Activated naive CD8-positive, alpha-beta T cell (primary cell): ENCODE measurements at regions not wholly inside any gene's neighbourhood (a gene's known extent, or its start where the extent isn't known, plus 50 kb on each side); places are given as distances from the start of the nearest gene placed in this dataset.

ENCODE experiments used
- H3K27ac Mint-ChIP-seq: one replicate; pipeline ENCODE4 v1.8.0; 2021; ENCODE audit warnings: mixed read lengths
- H3K27me3 Mint-ChIP-seq: one replicate; pipeline ENCODE4 v1.8.0; 2021; ENCODE audit warnings: mixed read lengths
- H3K36me3 Mint-ChIP-seq: one replicate; pipeline ENCODE4 v1.8.0; 2021; ENCODE audit warnings: mixed read lengths
- H3K4me1 Mint-ChIP-seq: one replicate; pipeline ENCODE4 v1.8.0; 2021; ENCODE audit warnings: low read depth, mixed read lengths
- H3K4me3 Mint-ChIP-seq: one replicate; pipeline ENCODE4 v1.8.0; 2021; ENCODE audit warnings: mild to moderate bottlenecking, mixed read lengths
- H3K9me3 Mint-ChIP-seq: one replicate; pipeline ENCODE4 v1.8.0; 2021; ENCODE audit warnings: low read depth, mixed read lengths

- Mint-ChIP-seq H3K36me3 (no peaks in the 10 kb centered on the region), H3K27ac (no peak overlapping the region), H3K9me3 (peaks cover 6% of the 10 kb centered on the region), H3K4me3 (no peak overlapping the region), H3K27me3 (peaks cover 6% of the 10 kb centered on the region), H3K4me1 (no peaks in the 10 kb centered on the region)
These were observed 616.0 kb upstream of the NR5A2 start for GRCh38 chr1:199411506-199411905.

DNA sequence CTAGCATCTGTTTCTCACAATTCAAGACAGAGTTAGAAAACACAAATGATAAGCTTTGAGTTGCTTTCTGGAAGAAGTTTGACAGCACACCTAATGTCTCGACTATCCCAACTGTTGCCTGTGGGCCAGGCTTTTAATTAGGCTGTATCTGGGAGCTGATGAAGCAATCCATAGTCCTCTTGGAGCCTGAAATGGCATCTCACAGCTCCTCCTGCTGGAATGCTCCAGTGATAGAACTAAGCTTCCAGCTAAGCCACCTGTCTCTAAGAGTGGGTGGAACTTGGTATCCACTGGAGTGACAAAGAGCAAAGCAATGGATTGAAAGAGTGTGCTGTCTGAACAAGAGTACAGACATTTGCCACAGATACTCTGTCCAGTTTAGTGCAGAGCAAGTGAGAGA lies 605.3 kb upstream of the NR5A2 start:
- Mint-ChIP-seq H3K27me3 (peaks cover 9% of the 10 kb centered on the region), H3K4me3 (no peak overlapping the region), H3K4me1 (no peaks in the 10 kb centered on the region), H3K9me3 (no peaks in the 10 kb centered on the region), H3K27ac (no peak overlapping the region), H3K36me3 (no peaks in the 10 kb centered on the region)

GRCh38 chr1:199447906-199448305 lies 579.6 kb upstream of the NR5A2 start:
- H3K36me3 Mint-ChIP-seq: no peaks in the 10 kb centered on the region
- no peak overlapping the region for H3K4me3 Mint-ChIP-seq
- no peaks in the 10 kb centered on the region for H3K4me1 Mint-ChIP-seq
- H3K27ac Mint-ChIP-seq: no peak overlapping the region
- H3K27me3 Mint-ChIP-seq: peaks cover 8% of the 10 kb centered on the region
- peaks cover 8% of the 10 kb centered on the region for H3K9me3 Mint-ChIP-seq

DNA sequence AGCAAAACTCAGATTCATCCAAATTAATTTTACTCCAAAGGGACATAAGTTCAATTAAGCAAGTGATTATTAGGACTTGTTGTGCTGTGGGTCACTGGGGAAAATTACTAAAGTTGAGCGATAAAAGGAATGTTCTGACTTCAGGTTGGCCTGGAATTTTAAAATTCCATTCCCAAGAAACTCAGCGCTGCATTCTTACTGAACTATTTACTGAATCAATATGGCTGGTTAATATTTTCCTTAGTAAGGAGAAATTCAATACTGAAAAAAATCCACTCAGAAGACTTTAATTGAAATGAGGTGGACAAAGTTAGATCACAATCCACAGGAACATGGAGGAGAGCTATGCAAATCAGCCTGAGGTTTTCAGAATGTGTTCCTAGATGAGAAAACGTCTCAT lies 578.9 kb upstream of the NR5A2 start:
- H3K27ac Mint-ChIP-seq: no peak overlapping the region
- peaks cover 8% of the 10 kb centered on the region for H3K27me3 Mint-ChIP-seq
- peaks cover 4% of the 10 kb centered on the region for H3K9me3 Mint-ChIP-seq
- no peaks in the 10 kb centered on the region for H3K4me1 Mint-ChIP-seq
- H3K36me3 Mint-ChIP-seq: no peaks in the 10 kb centered on the region
- H3K4me3 Mint-ChIP-seq: no peak overlapping the region

- Mint-ChIP-seq H3K36me3 (no peaks in the 10 kb centered on the region), H3K9me3 (peaks cover 4% of the 10 kb centered on the region), H3K27ac (no peak overlapping the region), H3K27me3 (peaks cover 8% of the 10 kb centered on the region), H3K4me3 (no peak overlapping the region), H3K4me1 (no peaks in the 10 kb centered on the region)
These were observed 578.3 kb upstream of the NR5A2 start for GRCh38 chr1:199449221-199449620.

- no peaks in the 10 kb centered on the region for H3K4me1 Mint-ChIP-seq
- peaks cover 8% of the 10 kb centered on the region for H3K27me3 Mint-ChIP-seq
- H3K36me3 Mint-ChIP-seq: no peaks in the 10 kb centered on the region
- H3K4me3 Mint-ChIP-seq: no peak overlapping the region
- H3K9me3 Mint-ChIP-seq: peaks cover 4% of the 10 kb centered on the region
- H3K27ac Mint-ChIP-seq: no peak overlapping the region
These were observed 577.8 kb upstream of the NR5A2 start for GRCh38 chr1:199449681-199450080.

- H3K4me1 Mint-ChIP-seq: no peaks in the 10 kb centered on the region
- no peak overlapping the region for H3K4me3 Mint-ChIP-seq
- peaks cover 3% of the 10 kb centered on the region for H3K27me3 Mint-ChIP-seq
- H3K9me3 Mint-ChIP-seq: no peaks in the 10 kb centered on the region
- no peak overlapping the region for H3K27ac Mint-ChIP-seq
- H3K36me3 Mint-ChIP-seq: no peaks in the 10 kb centered on the region
These were observed 574.9 kb upstream of the NR5A2 start for GRCh38 chr1:199452627-199453026.

DNA sequence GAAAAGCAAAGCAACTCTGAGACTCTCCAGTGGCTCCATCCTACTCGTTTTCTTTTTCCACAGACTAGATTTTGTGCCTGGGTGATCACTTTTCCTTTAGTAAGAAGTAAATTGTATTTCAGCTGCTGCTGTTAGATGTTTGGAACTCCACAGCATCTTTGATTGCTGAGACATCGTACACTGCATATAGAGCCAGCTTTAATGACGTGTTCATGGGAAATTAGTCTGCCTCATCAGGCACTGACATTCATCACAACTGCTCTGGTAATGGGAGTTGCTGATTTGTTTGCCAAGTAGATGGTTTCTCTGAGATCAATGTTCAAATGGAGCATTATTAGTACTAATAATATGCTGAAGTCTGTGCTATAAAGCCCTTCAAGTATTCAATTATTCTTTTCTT lies 573.8 kb upstream of the NR5A2 start:
- H3K9me3 Mint-ChIP-seq: no peaks in the 10 kb centered on the region

GRCh38 chr1:199460933-199461332 lies 566.6 kb upstream of the NR5A2 start:
- H3K4me3 Mint-ChIP-seq: no peak overlapping the region
- peaks cover 10% of the 10 kb centered on the region for H3K9me3 Mint-ChIP-seq
- no peaks in the 10 kb centered on the region for H3K27me3 Mint-ChIP-seq
- H3K27ac Mint-ChIP-seq: no peak overlapping the region
- no peaks in the 10 kb centered on the region for H3K4me1 Mint-ChIP-seq
- H3K36me3 Mint-ChIP-seq: no peaks in the 10 kb centered on the region

More for the DNA sequence above, 573.8 kb upstream of the NR5A2 start:
- H3K4me3 Mint-ChIP-seq: no peak overlapping the region
- no peak overlapping the region for H3K27ac Mint-ChIP-seq
- no peaks in the 10 kb centered on the region for H3K27me3 Mint-ChIP-seq
- no peaks in the 10 kb centered on the region for H3K36me3 Mint-ChIP-seq
- H3K4me1 Mint-ChIP-seq: no peaks in the 10 kb centered on the region

GRCh38 chr1:199463521-199464127 lies 563.9 kb upstream of the NR5A2 start:
- no peak overlapping the region for H3K27ac Mint-ChIP-seq
- no peaks in the 10 kb centered on the region for H3K4me1 Mint-ChIP-seq
- peaks cover 1% of the 10 kb centered on the region for H3K27me3 Mint-ChIP-seq
- H3K9me3 Mint-ChIP-seq: peaks cover 10% of the 10 kb centered on the region
- no peaks in the 10 kb centered on the region for H3K36me3 Mint-ChIP-seq
- no peak overlapping the region for H3K4me3 Mint-ChIP-seq

- Mint-ChIP-seq H3K9me3 (peaks cover 10% of the 10 kb centered on the region), H3K27ac (no peak overlapping the region), H3K36me3 (no peaks in the 10 kb centered on the region), H3K4me3 (no peak overlapping the region), H3K4me1 (no peaks in the 10 kb centered on the region), H3K27me3 (peaks cover 1% of the 10 kb centered on the region)
These were observed 560.5 kb upstream of the NR5A2 start for GRCh38 chr1:199466961-199467360.

DNA sequence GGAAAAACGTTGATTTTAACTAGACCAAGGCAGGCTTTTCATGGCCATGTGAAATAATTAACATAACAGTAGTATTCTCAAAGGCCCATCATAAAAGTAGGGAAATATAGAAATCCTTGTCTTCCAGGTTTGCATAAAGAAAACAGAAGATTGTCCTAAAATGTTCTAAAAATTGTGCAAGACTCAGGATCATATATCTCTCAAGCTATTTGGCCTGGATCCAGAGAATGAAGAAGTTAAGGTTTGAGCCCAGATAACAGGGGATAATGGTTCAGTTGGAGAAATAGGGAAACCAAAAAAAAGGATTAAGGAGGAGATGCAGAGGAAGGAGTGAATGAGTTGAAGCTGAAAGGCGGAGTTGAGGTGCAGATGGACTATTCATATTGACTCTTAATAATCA lies 555.5 kb upstream of the NR5A2 start:
- Mint-ChIP-seq H3K4me1 (no peaks in the 10 kb centered on the region), H3K9me3 (no peaks in the 10 kb centered on the region), H3K27ac (no peak overlapping the region), H3K36me3 (no peaks in the 10 kb centered on the region), H3K4me3 (no peak overlapping the region), H3K27me3 (peaks cover 3% of the 10 kb centered on the region)

GRCh38 chr1:199472978-199473377 lies 554.5 kb upstream of the NR5A2 start:
- no peak overlapping the region for H3K27ac Mint-ChIP-seq
- no peaks in the 10 kb centered on the region for H3K9me3 Mint-ChIP-seq
- H3K4me1 Mint-ChIP-seq: no peaks in the 10 kb centered on the region
- H3K27me3 Mint-ChIP-seq: peaks cover 3% of the 10 kb centered on the region
- no peaks in the 10 kb centered on the region for H3K36me3 Mint-ChIP-seq
- H3K4me3 Mint-ChIP-seq: no peak overlapping the region

- Mint-ChIP-seq H3K4me3 (no peak overlapping the region), H3K4me1 (no peaks in the 10 kb centered on the region), H3K27me3 (peaks cover 3% of the 10 kb centered on the region), H3K9me3 (no peaks in the 10 kb centered on the region), H3K27ac (no peak overlapping the region), H3K36me3 (no peaks in the 10 kb centered on the region)
These were observed 552.8 kb upstream of the NR5A2 start for GRCh38 chr1:199474738-199475137.

- Mint-ChIP-seq H3K4me1 (no peaks in the 10 kb centered on the region), H3K4me3 (no peak overlapping the region), H3K36me3 (no peaks in the 10 kb centered on the region)
These were observed 545.1 kb upstream of the NR5A2 start for GRCh38 chr1:199482426-199482825.

GRCh38 chr1:199489594-199489993 lies 537.9 kb upstream of the NR5A2 start:
- H3K36me3 Mint-ChIP-seq: peaks cover 2% of the 10 kb centered on the region
- no peak overlapping the region for H3K27ac Mint-ChIP-seq
- peaks cover 20% of the 10 kb centered on the region for H3K9me3 Mint-ChIP-seq
- no peak overlapping the region for H3K4me3 Mint-ChIP-seq
- H3K4me1 Mint-ChIP-seq: no peaks in the 10 kb centered on the region
- no peaks in the 10 kb centered on the region for H3K27me3 Mint-ChIP-seq

More at GRCh38 chr1:199482426-199482825, 545.1 kb upstream of the NR5A2 start:
- no peak overlapping the region for H3K27ac Mint-ChIP-seq
- no peaks in the 10 kb centered on the region for H3K27me3 Mint-ChIP-seq
- H3K9me3 Mint-ChIP-seq: no peaks in the 10 kb centered on the region
